ENCODE measurements at regions not wholly inside any gene's neighbourhood (a gene's known extent, or its start where the extent isn't known, plus 50 kb on each side); places are given as distances from the start of the nearest gene placed in this dataset.

DNA sequence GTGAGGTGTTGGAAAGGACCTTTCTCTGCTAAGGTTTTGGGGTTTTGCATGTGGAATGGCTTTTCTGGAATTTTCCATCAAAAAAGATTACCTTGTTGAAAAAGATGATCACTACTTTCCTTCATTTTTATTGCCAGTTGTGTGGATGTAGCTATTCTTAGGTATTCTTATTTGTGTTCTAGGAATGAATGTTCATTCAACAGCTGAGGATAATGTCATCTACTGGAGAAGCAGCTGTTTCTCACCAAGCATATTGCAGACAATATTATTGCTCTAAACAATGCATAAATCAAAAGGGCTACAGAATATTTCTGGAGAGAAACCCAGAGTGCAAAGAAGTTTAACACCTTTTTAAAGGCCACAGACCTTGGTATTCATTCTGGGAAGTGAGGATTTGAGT, 145.6 kb upstream of the CALCR start:
- Histone ChIP-seq H3K4me1 (ENCODE audit: control insufficient read depth in 4 of 4, insufficient read depth in 4 of 4, low read length in 3 of 4) (no peaks in the 10 kb centered on the region), H3K9me3 (ENCODE audit: control insufficient read depth in 4 of 4, low read length in 3 of 4) (no peaks in the 10 kb centered on the region), H3K36me3 (ENCODE audit: control insufficient read depth in 4 of 4, insufficient read depth in 3 of 4, low read depth in 1 of 4, low read length in 3 of 4) (no peaks in the 10 kb centered on the region), H3K9ac (ENCODE audit: low read depth in 1 of 2, low read length in 2 of 2) (no peak overlapping the region), H3K27me3 (ENCODE audit: control insufficient read depth in 4 of 4, insufficient read depth in 4 of 4, low read length in 3 of 4) (no peaks in the 10 kb centered on the region), H3K27ac (ENCODE audit: low read depth in 1 of 2, low read length in 2 of 2) (no peak overlapping the region), H3K4me3 (ENCODE audit: low read depth in 1 of 3, low read length in 3 of 3) (no peak overlapping the region)
- TF ChIP-seq FOXA1 (IDR thresholded peaks at IDR 0.05): no peak
- no peak for TF ChIP-seq GABPA (IDR thresholded peaks at IDR 0.05 in 1 of 2, conservative IDR thresholded peaks at IDR 0.05 in 1 of 2)
- TF ChIP-seq NR2F2 (IDR thresholded peaks at IDR 0.05): no peak
- no peak for TF ChIP-seq EGR1 (IDR thresholded peaks at IDR 0.05; ENCODE audit: low read depth in 2 of 2)
- TF ChIP-seq, protein P1, sequence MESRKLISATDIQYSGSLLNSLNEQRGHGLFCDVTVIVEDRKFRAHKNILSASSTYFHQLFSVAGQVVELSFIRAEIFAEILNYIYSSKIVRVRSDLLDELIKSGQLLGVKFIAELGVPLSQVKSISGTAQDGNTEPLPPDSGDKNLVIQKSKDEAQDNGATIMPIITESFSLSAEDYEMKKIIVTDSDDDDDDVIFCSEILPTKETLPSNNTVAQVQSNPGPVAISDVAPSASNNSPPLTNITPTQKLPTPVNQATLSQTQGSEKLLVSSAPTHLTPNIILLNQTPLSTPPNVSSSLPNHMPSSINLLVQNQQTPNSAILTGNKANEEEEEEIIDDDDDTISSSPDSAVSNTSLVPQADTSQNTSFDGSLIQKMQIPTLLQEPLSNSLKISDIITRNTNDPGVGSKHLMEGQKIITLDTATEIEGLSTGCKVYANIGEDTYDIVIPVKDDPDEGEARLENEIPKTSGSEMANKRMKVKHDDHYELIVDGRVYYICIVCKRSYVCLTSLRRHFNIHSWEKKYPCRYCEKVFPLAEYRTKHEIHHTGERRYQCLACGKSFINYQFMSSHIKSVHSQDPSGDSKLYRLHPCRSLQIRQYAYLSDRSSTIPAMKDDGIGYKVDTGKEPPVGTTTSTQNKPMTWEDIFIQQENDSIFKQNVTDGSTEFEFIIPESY (IDR thresholded peaks at IDR 0.05): no peak
- no peak for TF ChIP-seq YY1 (IDR thresholded peaks at IDR 0.05)
- TF ChIP-seq FOXA2 (IDR thresholded peaks at IDR 0.05): no peak
- TF ChIP-seq, protein P2, sequence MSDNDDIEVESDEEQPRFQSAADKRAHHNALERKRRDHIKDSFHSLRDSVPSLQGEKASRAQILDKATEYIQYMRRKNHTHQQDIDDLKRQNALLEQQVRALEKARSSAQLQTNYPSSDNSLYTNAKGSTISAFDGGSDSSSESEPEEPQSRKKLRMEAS (IDR thresholded peaks at IDR 0.05): no peak
- TF ChIP-seq TAF1 (conservative IDR thresholded peaks at IDR 0.05): no peak
- TF ChIP-seq RXRA (IDR thresholded peaks at IDR 0.05): no peak
- TF ChIP-seq, protein P3, sequence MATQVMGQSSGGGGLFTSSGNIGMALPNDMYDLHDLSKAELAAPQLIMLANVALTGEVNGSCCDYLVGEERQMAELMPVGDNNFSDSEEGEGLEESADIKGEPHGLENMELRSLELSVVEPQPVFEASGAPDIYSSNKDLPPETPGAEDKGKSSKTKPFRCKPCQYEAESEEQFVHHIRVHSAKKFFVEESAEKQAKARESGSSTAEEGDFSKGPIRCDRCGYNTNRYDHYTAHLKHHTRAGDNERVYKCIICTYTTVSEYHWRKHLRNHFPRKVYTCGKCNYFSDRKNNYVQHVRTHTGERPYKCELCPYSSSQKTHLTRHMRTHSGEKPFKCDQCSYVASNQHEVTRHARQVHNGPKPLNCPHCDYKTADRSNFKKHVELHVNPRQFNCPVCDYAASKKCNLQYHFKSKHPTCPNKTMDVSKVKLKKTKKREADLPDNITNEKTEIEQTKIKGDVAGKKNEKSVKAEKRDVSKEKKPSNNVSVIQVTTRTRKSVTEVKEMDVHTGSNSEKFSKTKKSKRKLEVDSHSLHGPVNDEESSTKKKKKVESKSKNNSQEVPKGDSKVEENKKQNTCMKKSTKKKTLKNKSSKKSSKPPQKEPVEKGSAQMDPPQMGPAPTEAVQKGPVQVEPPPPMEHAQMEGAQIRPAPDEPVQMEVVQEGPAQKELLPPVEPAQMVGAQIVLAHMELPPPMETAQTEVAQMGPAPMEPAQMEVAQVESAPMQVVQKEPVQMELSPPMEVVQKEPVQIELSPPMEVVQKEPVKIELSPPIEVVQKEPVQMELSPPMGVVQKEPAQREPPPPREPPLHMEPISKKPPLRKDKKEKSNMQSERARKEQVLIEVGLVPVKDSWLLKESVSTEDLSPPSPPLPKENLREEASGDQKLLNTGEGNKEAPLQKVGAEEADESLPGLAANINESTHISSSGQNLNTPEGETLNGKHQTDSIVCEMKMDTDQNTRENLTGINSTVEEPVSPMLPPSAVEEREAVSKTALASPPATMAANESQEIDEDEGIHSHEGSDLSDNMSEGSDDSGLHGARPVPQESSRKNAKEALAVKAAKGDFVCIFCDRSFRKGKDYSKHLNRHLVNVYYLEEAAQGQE (IDR thresholded peaks at IDR 0.05): no peak
- TF ChIP-seq HNF4G (IDR thresholded peaks at IDR 0.05): no peak
- TF ChIP-seq HNF4A (conservative IDR thresholded peaks at IDR 0.05): no peak
- TF ChIP-seq JUND (IDR thresholded peaks at IDR 0.05): no peak
- no peak for DNase-seq (ENCODE audit: low spot score)

DNA sequence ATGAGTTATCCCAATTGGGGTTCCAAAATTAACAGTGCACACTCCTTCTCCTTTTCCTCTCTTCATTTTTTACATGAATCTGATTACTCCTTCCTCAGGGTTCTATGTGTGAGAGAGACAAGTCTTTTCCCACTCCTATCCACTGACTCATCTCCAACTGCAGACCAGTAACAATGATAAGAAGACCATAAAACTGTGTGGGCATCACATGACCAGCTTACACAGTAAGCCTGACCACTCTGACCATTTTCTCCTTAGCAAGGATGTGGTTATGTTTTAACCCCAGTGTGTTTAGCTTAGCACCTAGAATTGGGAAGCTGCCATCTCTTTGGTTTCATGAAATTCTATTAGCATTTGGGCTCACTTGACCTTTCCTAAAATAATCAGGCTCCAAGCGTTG, 145.0 kb upstream of the CALCR start:
- WGBS: 70% methylated on average over 1 of the region's 1 CpG
- Histone ChIP-seq H3K27me3 (ENCODE audit: control insufficient read depth in 4 of 4, insufficient read depth in 4 of 4, low read length in 3 of 4) (no peaks in the 10 kb centered on the region), H3K4me1 (ENCODE audit: control insufficient read depth in 4 of 4, insufficient read depth in 4 of 4, low read length in 3 of 4) (no peaks in the 10 kb centered on the region), H3K27ac (ENCODE audit: low read depth in 1 of 2, low read length in 2 of 2) (no peak overlapping the region), H3K9ac (ENCODE audit: low read depth in 1 of 2, low read length in 2 of 2) (no peak overlapping the region), H3K9me3 (ENCODE audit: control insufficient read depth in 4 of 4, low read length in 3 of 4) (no peaks in the 10 kb centered on the region), H3K4me3 (ENCODE audit: low read depth in 1 of 3, low read length in 3 of 3) (no peak overlapping the region), H3K36me3 (ENCODE audit: control insufficient read depth in 4 of 4, insufficient read depth in 3 of 4, low read depth in 1 of 4, low read length in 3 of 4) (no peaks in the 10 kb centered on the region)
- TF ChIP-seq RAD21 (IDR thresholded peaks at IDR 0.05) (no peak), FOXA1 (IDR thresholded peaks at IDR 0.05) (no peak), HNF4G (IDR thresholded peaks at IDR 0.05) (no peak), RXRA (IDR thresholded peaks at IDR 0.05) (no peak), NR2F2 (IDR thresholded peaks at IDR 0.05) (no peak)
- TF ChIP-seq, protein P2 (IDR thresholded peaks at IDR 0.05): no peak
- TF ChIP-seq, protein P4, sequence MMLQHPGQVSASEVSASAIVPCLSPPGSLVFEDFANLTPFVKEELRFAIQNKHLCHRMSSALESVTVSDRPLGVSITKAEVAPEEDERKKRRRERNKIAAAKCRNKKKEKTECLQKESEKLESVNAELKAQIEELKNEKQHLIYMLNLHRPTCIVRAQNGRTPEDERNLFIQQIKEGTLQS (IDR thresholded peaks at IDR 0.05): no peak
- no peak for DNase-seq (ENCODE audit: low spot score)

All from liver (tissue), 7 donors.